ENCODE measurements at regions not wholly inside any gene's neighbourhood (a gene's known extent, or its start where the extent isn't known, plus 50 kb on each side); places are given as distances from the start of the nearest gene placed in this dataset.

DNA sequence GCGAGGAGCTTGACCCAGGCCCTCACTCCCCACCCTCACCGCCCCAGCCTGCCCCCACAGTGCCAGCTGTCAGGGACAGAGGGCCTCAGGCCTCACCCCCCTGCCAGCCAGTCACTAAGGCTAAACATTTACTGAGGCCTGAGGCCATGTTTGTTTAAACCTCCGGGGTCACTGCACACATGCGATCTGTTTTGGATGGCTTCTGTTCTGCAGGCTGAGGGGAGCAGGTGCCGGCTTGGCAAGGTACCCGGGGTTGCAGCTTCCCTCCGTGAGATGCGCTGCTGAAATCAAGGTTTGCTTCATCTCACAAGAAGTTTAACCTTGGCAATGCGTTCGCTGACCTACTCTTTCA, 103.3 kb upstream of the BOD1 start (continued):
- TF ChIP-seq, protein P1, sequence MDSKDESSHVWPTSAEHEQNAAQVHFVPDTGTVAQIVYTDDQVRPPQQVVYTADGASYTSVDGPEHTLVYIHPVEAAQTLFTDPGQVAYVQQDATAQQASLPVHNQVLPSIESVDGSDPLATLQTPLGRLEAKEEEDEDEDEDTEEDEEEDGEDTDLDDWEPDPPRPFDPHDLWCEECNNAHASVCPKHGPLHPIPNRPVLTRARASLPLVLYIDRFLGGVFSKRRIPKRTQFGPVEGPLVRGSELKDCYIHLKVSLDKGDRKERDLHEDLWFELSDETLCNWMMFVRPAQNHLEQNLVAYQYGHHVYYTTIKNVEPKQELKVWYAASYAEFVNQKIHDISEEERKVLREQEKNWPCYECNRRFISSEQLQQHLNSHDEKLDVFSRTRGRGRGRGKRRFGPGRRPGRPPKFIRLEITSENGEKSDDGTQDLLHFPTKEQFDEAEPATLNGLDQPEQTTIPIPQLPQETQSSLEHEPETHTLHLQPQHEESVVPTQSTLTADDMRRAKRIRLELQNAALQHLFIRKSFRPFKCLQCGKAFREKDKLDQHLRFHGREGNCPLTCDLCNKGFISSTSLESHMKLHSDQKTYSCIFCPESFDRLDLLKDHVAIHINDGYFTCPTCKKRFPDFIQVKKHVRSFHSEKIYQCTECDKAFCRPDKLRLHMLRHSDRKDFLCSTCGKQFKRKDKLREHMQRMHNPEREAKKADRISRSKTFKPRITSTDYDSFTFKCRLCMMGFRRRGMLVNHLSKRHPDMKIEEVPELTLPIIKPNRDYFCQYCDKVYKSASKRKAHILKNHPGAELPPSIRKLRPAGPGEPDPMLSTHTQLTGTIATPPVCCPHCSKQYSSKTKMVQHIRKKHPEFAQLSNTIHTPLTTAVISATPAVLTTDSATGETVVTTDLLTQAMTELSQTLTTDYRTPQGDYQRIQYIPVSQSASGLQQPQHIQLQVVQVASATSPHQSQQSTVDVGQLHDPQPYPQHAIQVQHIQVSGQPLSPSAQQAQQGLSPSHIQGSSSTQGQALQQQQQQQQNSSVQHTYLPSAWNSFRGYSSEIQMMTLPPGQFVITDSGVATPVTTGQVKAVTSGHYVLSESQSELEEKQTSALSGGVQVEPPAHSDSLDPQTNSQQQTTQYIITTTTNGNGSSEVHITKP (CRISPR knock-in tag; IDR thresholded peaks at IDR 0.05; ENCODE audit: low read depth): 0 out of 2 replicates have a peak, but pooled peaks have one; percentile 36
- TF ChIP-seq REPIN1 (CRISPR knock-in tag; IDR thresholded peaks at IDR 0.05; ENCODE audit: borderline replicate concordance, low read depth) (peak; percentile 53; the same call in 1 of the 2 replicates), ZNF136 (CRISPR knock-in tag; IDR thresholded peaks at IDR 0.05; ENCODE audit: low read depth) (no peak), ZNF674 (CRISPR knock-in tag; IDR thresholded peaks at IDR 0.05; ENCODE audit: low read depth) (no peak), ZNF207 (IDR thresholded peaks at IDR 0.05; ENCODE audit: borderline replicate concordance) (no peak), ZBTB42 (CRISPR knock-in tag; IDR thresholded peaks at IDR 0.05) (no peak), ZNF333 (CRISPR knock-in tag; IDR thresholded peaks at IDR 0.05; ENCODE audit: borderline replicate concordance) (0 out of 2 replicates have a peak, but pooled peaks have one; percentile 49), SOX13 (IDR thresholded peaks at IDR 0.05) (no peak), SOX13 (CRISPR knock-in tag; conservative IDR thresholded peaks at IDR 0.05 in 1 of 2, IDR thresholded peaks at IDR 0.05 in 1 of 2) (peak in 1 of 2 experiments; percentile 82; a peak in 2 of 4 replicates), ZNF451 (CRISPR knock-in tag; IDR thresholded peaks at IDR 0.05) (0 out of 2 replicates have a peak, but pooled peaks have one; percentile 40), CTCF (CRISPR knock-in tag; IDR thresholded peaks at IDR 0.05) (no peak), CCAR2 (optimal IDR thresholded peaks at IDR 0.05; ENCODE audit: low read depth, low read length) (no peak), SOX6 (IDR thresholded peaks at IDR 0.05) (no peak), SOX6 (CRISPR knock-in tag; IDR thresholded peaks at IDR 0.05) (peak; percentile 82), MEIS1 (CRISPR knock-in tag; IDR thresholded peaks at IDR 0.05; ENCODE audit: borderline replicate concordance) (0 out of 2 replicates have a peak, but pooled peaks have one; percentile 71), GABPA (IDR thresholded peaks at IDR 0.05; ENCODE audit: low read depth, low read length) (no peak), GABPA (CRISPR knock-in tag; IDR thresholded peaks at IDR 0.05; ENCODE audit: low read depth) (no peak), TEAD3 (CRISPR knock-in tag; optimal IDR thresholded peaks at IDR 0.05; ENCODE audit: borderline replicate concordance) (peak; percentile 67), ZFP90 (CRISPR knock-in tag; IDR thresholded peaks at IDR 0.05; ENCODE audit: borderline replicate concordance) (peak; percentile 33; the same call in 1 of the 2 replicates), CREB1 (IDR thresholded peaks at IDR 0.05) (no peak), CREB1 (CRISPR knock-in tag; IDR thresholded peaks at IDR 0.05) (0 out of 2 replicates have a peak, but pooled peaks have one; percentile 20), ATAD3A (CRISPR knock-in tag; IDR thresholded peaks at IDR 0.05) (no peak)
- TF ChIP-seq, protein P2, sequence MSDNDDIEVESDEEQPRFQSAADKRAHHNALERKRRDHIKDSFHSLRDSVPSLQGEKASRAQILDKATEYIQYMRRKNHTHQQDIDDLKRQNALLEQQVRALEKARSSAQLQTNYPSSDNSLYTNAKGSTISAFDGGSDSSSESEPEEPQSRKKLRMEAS (IDR thresholded peaks at IDR 0.05): peak; percentile 78
- TF ChIP-seq, protein P3, sequence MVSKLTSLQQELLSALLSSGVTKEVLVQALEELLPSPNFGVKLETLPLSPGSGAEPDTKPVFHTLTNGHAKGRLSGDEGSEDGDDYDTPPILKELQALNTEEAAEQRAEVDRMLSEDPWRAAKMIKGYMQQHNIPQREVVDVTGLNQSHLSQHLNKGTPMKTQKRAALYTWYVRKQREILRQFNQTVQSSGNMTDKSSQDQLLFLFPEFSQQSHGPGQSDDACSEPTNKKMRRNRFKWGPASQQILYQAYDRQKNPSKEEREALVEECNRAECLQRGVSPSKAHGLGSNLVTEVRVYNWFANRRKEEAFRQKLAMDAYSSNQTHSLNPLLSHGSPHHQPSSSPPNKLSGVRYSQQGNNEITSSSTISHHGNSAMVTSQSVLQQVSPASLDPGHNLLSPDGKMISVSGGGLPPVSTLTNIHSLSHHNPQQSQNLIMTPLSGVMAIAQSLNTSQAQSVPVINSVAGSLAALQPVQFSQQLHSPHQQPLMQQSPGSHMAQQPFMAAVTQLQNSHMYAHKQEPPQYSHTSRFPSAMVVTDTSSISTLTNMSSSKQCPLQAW (CRISPR knock-in tag; IDR thresholded peaks at IDR 0.05): peak; percentile 96

All from HepG2 (cell line).